DND-41 (cell line): ENCODE measurements at regions not wholly inside any gene's neighbourhood (a gene's known extent, or its start where the extent isn't known, plus 50 kb on each side); places are given as distances from the start of the nearest gene placed in this dataset.

Source experiments
- ATAC-seq: fragments of 200-7000 bp; cut with Tn5 transposase; 3 replicates; pipeline ENCODE4 v1.9.1; 2021; ENCODE audit warnings: low read depth; ENCODE audit not compliant: insufficient read depth
- DNase-seq: peaks from one replicate; pipeline ENCODE4 v3.0.0-alpha.2; 2020
- H2AFZ ChIP-seq: 2 replicates; pipeline ENCODE4 v1.6.0; 2012; ENCODE audit warnings: low read depth, low read length
- H3K27ac ChIP-seq: 2 replicates; pipeline ENCODE4 v1.5.1; 2012; ENCODE audit warnings: low read length, inconsistent platforms
- H3K27me3 ChIP-seq: fragments of 200-600 bp; sonication (generic); 2 replicates; pipeline ENCODE4 v1.6.0; 2012; ENCODE audit warnings: low read length, mild to moderate bottlenecking, inconsistent platforms; ENCODE audit not compliant: insufficient read depth, poor library complexity
- H3K36me3 ChIP-seq: 2 replicates; pipeline ENCODE4 v1.5.1; 2012; ENCODE audit warnings: low read length, inconsistent platforms; ENCODE audit not compliant: insufficient read depth
- H3K4me1 ChIP-seq: 2 replicates; pipeline ENCODE4 v1.5.1; 2012; ENCODE audit warnings: mild to moderate bottlenecking, low read length; ENCODE audit not compliant: insufficient read depth
- H3K4me2 ChIP-seq: 2 replicates; pipeline ENCODE4 v1.6.0; 2012; ENCODE audit warnings: mild to moderate bottlenecking, moderate library complexity, low read length, inconsistent platforms; ENCODE audit not compliant: insufficient read depth
- H3K4me3 ChIP-seq, 2 experiments: fragments of 200-600 bp in 1 of 2; shearing (Covaris generic) in 1 of 2; 2 replicates each; pipeline ENCODE4 v1.5.1; 2012 to 2016; ENCODE audit warnings: inconsistent platforms in 2 of 2, low read length in 2 of 2, mild to moderate bottlenecking in 2 of 2, low read depth in 1 of 2, moderate library complexity in 1 of 2
- H3K79me2 ChIP-seq: 2 replicates; pipeline ENCODE4 v1.6.0; 2012; ENCODE audit warnings: low read length, inconsistent platforms; ENCODE audit not compliant: insufficient read depth
- H3K9ac ChIP-seq: 2 replicates; pipeline ENCODE4 v1.6.0; 2012; ENCODE audit warnings: low read depth, mild to moderate bottlenecking, inconsistent platforms, low read length, moderate library complexity
- H3K9me3 ChIP-seq: 2 replicates; pipeline ENCODE4 v1.5.1; 2012; ENCODE audit warnings: low read length, moderate library complexity, mild to moderate bottlenecking, inconsistent platforms; ENCODE audit not compliant: insufficient read depth, severe bottlenecking
- H4K20me1 ChIP-seq: 2 replicates; pipeline ENCODE4 v1.6.0; 2012; ENCODE audit warnings: low read length; ENCODE audit not compliant: insufficient read depth
- CTCF ChIP-seq: IDR thresholded peaks from 2 replicates; pipeline ENCODE4 v1.5.1; 2012; ENCODE audit warnings: borderline replicate concordance, low read length, moderate library complexity, mild to moderate bottlenecking; ENCODE audit not compliant: poor library complexity, severe bottlenecking; ENCODE audit errors: extremely low read depth
- EZH2 ChIP-seq: IDR thresholded peaks from 3 replicates; pipeline ENCODE4 v1.6.1; 2012; ENCODE audit warnings: borderline replicate concordance, low read depth, mild to moderate bottlenecking, moderate library complexity, low read length, inconsistent platforms; ENCODE audit not compliant: severe bottlenecking

GRCh38 chr2:183607995-183608394 is 483.8 kb downstream of the NUP35 start:
- H3K27ac ChIP-seq, result no peak overlapping the region
- H3K27me3 ChIP-seq, result no peaks in the 10 kb centered on the region
- ATAC-seq, result no peak
- no peaks in the 10 kb centered on the region for H4K20me1 ChIP-seq
- H2AFZ ChIP-seq, result no peak overlapping the region
- no peak overlapping the region for H3K4me2 ChIP-seq
- no peaks in the 10 kb centered on the region for H3K79me2 ChIP-seq
- no peaks in the 10 kb centered on the region for H3K9me3 ChIP-seq
- no peak overlapping the region for H3K4me3 ChIP-seq
- no peaks in the 10 kb centered on the region for H3K4me1 ChIP-seq
- H3K9ac ChIP-seq, result no peak overlapping the region
- no peaks in the 10 kb centered on the region for H3K36me3 ChIP-seq
- TF ChIP-seq EZH2 (no peak), CTCF (no peak)
- no peak for DNase-seq

GRCh38 chr2:183608747-183609146 is 484.5 kb downstream of the NUP35 start:
- TF ChIP-seq CTCF (no peak), EZH2 (no peak)
- H3K27me3 ChIP-seq, result no peaks in the 10 kb centered on the region
- H3K27ac ChIP-seq, result no peak overlapping the region
- H3K36me3 ChIP-seq, result no peaks in the 10 kb centered on the region
- no peak overlapping the region for H3K9ac ChIP-seq
- no peak overlapping the region for H3K4me2 ChIP-seq
- no peaks in the 10 kb centered on the region for H4K20me1 ChIP-seq
- no peaks in the 10 kb centered on the region for H3K9me3 ChIP-seq
- ATAC-seq (no peak), DNase-seq (no peak)
- no peak overlapping the region for H2AFZ ChIP-seq
- no peak overlapping the region for H3K4me3 ChIP-seq
- H3K79me2 ChIP-seq, result no peaks in the 10 kb centered on the region
- H3K4me1 ChIP-seq, result no peaks in the 10 kb centered on the region

GRCh38 chr2:183610724-183611123 is 486.5 kb downstream of the NUP35 start:
- TF ChIP-seq CTCF (no peak), EZH2 (no peak)
- no peak overlapping the region for H3K9ac ChIP-seq
- no peaks in the 10 kb centered on the region for H3K36me3 ChIP-seq
- no peaks in the 10 kb centered on the region for H3K9me3 ChIP-seq
- no peaks in the 10 kb centered on the region for H3K27me3 ChIP-seq
- DNase-seq (no peak), ATAC-seq (no peak)
- no peak overlapping the region for H3K4me3 ChIP-seq
- H2AFZ ChIP-seq, result no peak overlapping the region
- H3K27ac ChIP-seq, result no peak overlapping the region
- no peaks in the 10 kb centered on the region for H4K20me1 ChIP-seq
- H3K4me1 ChIP-seq, result no peaks in the 10 kb centered on the region
- H3K79me2 ChIP-seq, result no peaks in the 10 kb centered on the region
- no peak overlapping the region for H3K4me2 ChIP-seq

GRCh38 chr2:183614799-183615435 is 490.7 kb downstream of the NUP35 start:
- no peak for ATAC-seq
- H3K27me3 ChIP-seq, result no peaks in the 10 kb centered on the region
- H3K27ac ChIP-seq, result no peak overlapping the region
- no peaks in the 10 kb centered on the region for H3K4me1 ChIP-seq
- no peaks in the 10 kb centered on the region for H4K20me1 ChIP-seq
- no peak for DNase-seq
- H3K4me2 ChIP-seq, result no peak overlapping the region
- no peaks in the 10 kb centered on the region for H3K36me3 ChIP-seq
- TF ChIP-seq CTCF (no peak), EZH2 (no peak)
- H3K9ac ChIP-seq, result no peak overlapping the region
- H3K79me2 ChIP-seq, result no peaks in the 10 kb centered on the region
- H3K9me3 ChIP-seq, result no peaks in the 10 kb centered on the region
- no peak overlapping the region for H3K4me3 ChIP-seq
- H2AFZ ChIP-seq, result no peak overlapping the region
